Esophagus (tissue), 2 donors: ENCODE measurements at regions not wholly inside any gene's neighbourhood (a gene's known extent, or its start where the extent isn't known, plus 50 kb on each side); places are given as distances from the start of the nearest gene placed in this dataset.

Experiments
- H3K27ac ChIP-seq, 2 donors: one replicate each; pipeline ENCODE4 v1.5.1; 2013; ENCODE audit warnings: low read depth in 2 of 2, mild to moderate bottlenecking in 2 of 2, inconsistent platforms in 1 of 2, low read length in 1 of 2, moderate library complexity in 1 of 2
- H3K27me3 ChIP-seq, 2 donors: one replicate each; pipeline ENCODE4 v1.6.1; 2013; ENCODE audit warnings: low read length in 2 of 2, control low read depth in 1 of 2, mild to moderate bottlenecking in 1 of 2; ENCODE audit not compliant: insufficient read depth in 2 of 2, control insufficient read depth in 1 of 2
- H3K36me3 ChIP-seq, 2 donors: one replicate each; pipeline ENCODE4 v1.6.1; 2013; ENCODE audit warnings: low read length in 1 of 2; ENCODE audit not compliant: control insufficient read depth in 2 of 2, insufficient read depth in 2 of 2
- H3K4me1 ChIP-seq, 2 donors: one replicate each; pipeline ENCODE4 v1.6.1; 2013; ENCODE audit warnings: low read length in 1 of 2; ENCODE audit not compliant: control insufficient read depth in 2 of 2, insufficient read depth in 2 of 2
- H3K4me3 ChIP-seq, 2 donors: one replicate each; pipeline ENCODE4 v1.5.1; 2013; ENCODE audit warnings: low read length in 2 of 2, mild to moderate bottlenecking in 2 of 2, low read depth in 1 of 2, moderate library complexity in 1 of 2
- H3K9me3 ChIP-seq, 2 donors: one replicate each; pipeline ENCODE4 v1.6.1; 2013; ENCODE audit warnings: mild to moderate bottlenecking in 2 of 2, low read depth in 1 of 2, low read length in 1 of 2, moderate library complexity in 1 of 2; ENCODE audit not compliant: control insufficient read depth in 2 of 2, insufficient read depth in 1 of 2
- whole genome bisulfite sequencing, 2 donors: extraction: QIAGEN DNeasy Blood & Tissue Kit; methylation state at CpG; one replicate each; pipeline ENCODE4 v1.1.7; 2013; 5-methylcytosine and 5-hydroxymethylcytosine counted together
- donor health status: healthy with polysubstance abuse.
- donor health status: Bipolar disorder and iron deficiency.

- H3K4me3 ChIP-seq, result no peak overlapping the region
- H3K27ac ChIP-seq, result no peak overlapping the region
- no peaks in the 10 kb centered on the region for H3K27me3 ChIP-seq
- no peaks in the 10 kb centered on the region for H3K36me3 ChIP-seq
- WGBS, 2 donors, result 67 to 68% methylated on average over 5 of the region's 5 CpGs
- no peaks in the 10 kb centered on the region for H3K4me1 ChIP-seq
- H3K9me3 ChIP-seq, result peaks cover 0 to 2% of the 10 kb centered on the region in 2 donors
Measured at GRCh38 chr2:200211643-200212042, 94.8 kb upstream of the SPATS2L start.

- no peaks in the 10 kb centered on the region for H3K27me3 ChIP-seq
- 93 to 94% methylated on average over 5 of the region's 5 CpGs for WGBS, 2 donors
- H3K4me1 ChIP-seq, result no peaks in the 10 kb centered on the region
- no peaks in the 10 kb centered on the region for H3K36me3 ChIP-seq
- H3K9me3 ChIP-seq, result peaks cover 0 to 2% of the 10 kb centered on the region in 2 donors
- H3K4me3 ChIP-seq, result no peak overlapping the region
- no peak overlapping the region for H3K27ac ChIP-seq
Measured at GRCh38 chr2:200212862-200213425, 93.5 kb upstream of the SPATS2L start.

GRCh38 chr2:200216310-200216709 lies 90.2 kb upstream of the SPATS2L start:
- Histone ChIP-seq H3K36me3 (no peaks in the 10 kb centered on the region), H3K9me3 (no peaks in the 10 kb centered on the region), H3K4me1 (no peaks in the 10 kb centered on the region), H3K27ac (no peak overlapping the region), H3K4me3 (no peak overlapping the region), H3K27me3 (no peaks in the 10 kb centered on the region)
- 80 to 88% methylated on average over 4 of the region's 4 CpGs for WGBS, 2 donors

- Histone ChIP-seq H3K4me1 (no peaks in the 10 kb centered on the region), H3K9me3 (no peaks in the 10 kb centered on the region), H3K27me3 (no peaks in the 10 kb centered on the region), H3K36me3 (no peaks in the 10 kb centered on the region), H3K27ac (no peak overlapping the region), H3K4me3 (no peak overlapping the region)
- 86 to 97% methylated on average over 1 of the region's 1 CpG for WGBS, 2 donors
Measured at GRCh38 chr2:200217320-200217719, 89.2 kb upstream of the SPATS2L start.

GRCh38 chr2:200218645-200219044 lies 87.8 kb upstream of the SPATS2L start:
- Histone ChIP-seq H3K36me3 (no peaks in the 10 kb centered on the region), H3K9me3 (no peaks in the 10 kb centered on the region), H3K4me1 (no peaks in the 10 kb centered on the region), H3K27me3 (no peaks in the 10 kb centered on the region), H3K4me3 (no peak overlapping the region), H3K27ac (no peak overlapping the region)
- WGBS, 2 donors, result 84 to 86% methylated on average over 1 of the region's 1 CpG

GRCh38 chr2:200219309-200220113 lies 87.0 kb upstream of the SPATS2L start:
- H3K27ac ChIP-seq, result no peak overlapping the region

GRCh38 chr2:200220251-200220650 lies 86.2 kb upstream of the SPATS2L start:
- H3K36me3 ChIP-seq, result no peaks in the 10 kb centered on the region
- no peak overlapping the region for H3K27ac ChIP-seq
- WGBS, 2 donors, result 60 to 66% methylated on average over 4 of the region's 4 CpGs
- H3K4me3 ChIP-seq, result no peak overlapping the region
- H3K9me3 ChIP-seq, result no peaks in the 10 kb centered on the region
- H3K4me1 ChIP-seq, result no peaks in the 10 kb centered on the region
- no peaks in the 10 kb centered on the region for H3K27me3 ChIP-seq

More at GRCh38 chr2:200219309-200220113, 87.0 kb upstream of the SPATS2L start:
- Histone ChIP-seq H3K27me3 (no peaks in the 10 kb centered on the region), H3K4me3 (no peak overlapping the region), H3K36me3 (no peaks in the 10 kb centered on the region), H3K4me1 (no peaks in the 10 kb centered on the region), H3K9me3 (no peaks in the 10 kb centered on the region)
- WGBS, 2 donors, result 64 to 75% methylated on average over 3 of the region's 3 CpGs

- no peaks in the 10 kb centered on the region for H3K9me3 ChIP-seq
- H3K27ac ChIP-seq, result no peak overlapping the region
- H3K27me3 ChIP-seq, result no peaks in the 10 kb centered on the region
- H3K4me1 ChIP-seq, result no peaks in the 10 kb centered on the region
- WGBS, 2 donors, result 80 to 89% methylated on average over 4 of the region's 4 CpGs
- no peak overlapping the region for H3K4me3 ChIP-seq
- H3K36me3 ChIP-seq, result no peaks in the 10 kb centered on the region
Measured at GRCh38 chr2:200221055-200221955, 85.2 kb upstream of the SPATS2L start.

GRCh38 chr2:200222791-200223190 lies 83.7 kb upstream of the SPATS2L start:
- Histone ChIP-seq H3K9me3 (no peaks in the 10 kb centered on the region), H3K27ac (no peak overlapping the region), H3K27me3 (no peaks in the 10 kb centered on the region), H3K4me3 (no peak overlapping the region), H3K36me3 (no peaks in the 10 kb centered on the region), H3K4me1 (no peaks in the 10 kb centered on the region)
- 53 to 60% methylated on average over 7 of the region's 7 CpGs for WGBS, 2 donors
